ENCODE measurements at regions not wholly inside any gene's neighbourhood (a gene's known extent, or its start where the extent isn't known, plus 50 kb on each side); places are given as distances from the start of the nearest gene placed in this dataset.
A peak's percentile ranks its signal among the peaks of the same experiment; 100 is the strongest.
"Not testable (repeated sequence)": the region's sequence is repeated elsewhere in the genome, so short reads cannot be mapped to it uniquely, and the experiment has no call there.

DNA sequence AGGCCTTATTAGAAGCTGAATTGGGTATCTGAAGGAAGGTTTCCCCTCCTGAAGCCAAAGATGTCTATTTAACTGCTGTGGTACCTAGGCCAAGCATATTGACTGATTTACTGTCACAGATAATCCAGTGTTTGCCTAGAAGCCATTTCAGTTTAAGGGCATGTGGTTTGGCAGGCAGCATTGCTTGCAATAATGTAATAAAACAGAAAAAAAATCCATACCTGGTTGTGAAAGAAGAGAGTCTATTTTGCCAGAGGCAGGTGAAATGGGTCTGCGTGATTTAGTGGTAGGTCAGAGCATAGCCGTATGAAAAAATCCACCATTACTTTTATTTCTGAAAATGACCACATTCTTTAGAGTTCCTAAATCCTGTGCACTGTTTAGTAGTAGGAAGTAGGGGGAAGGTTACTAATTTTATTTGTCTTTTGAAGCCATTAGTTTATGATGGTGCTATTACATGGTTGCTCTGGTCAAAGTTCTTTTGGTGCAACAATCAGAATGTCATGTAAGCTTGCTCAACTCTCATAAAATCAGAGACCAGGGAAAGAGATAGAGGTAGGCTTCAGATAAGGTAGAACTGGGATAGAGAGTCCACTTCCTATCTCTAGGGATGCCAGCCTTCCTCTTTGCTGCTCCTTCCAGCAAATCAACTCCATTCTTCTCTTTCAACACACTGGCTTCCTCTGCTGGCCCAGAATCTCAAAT lies 343.4 kb downstream of the GPD2 start:
- DNase-seq, result no peak

GRCh38 chr2:156781677-156782076 lies 345.5 kb downstream of the GPD2 start:
- not testable (repeated sequence) for DNase-seq

DNA sequence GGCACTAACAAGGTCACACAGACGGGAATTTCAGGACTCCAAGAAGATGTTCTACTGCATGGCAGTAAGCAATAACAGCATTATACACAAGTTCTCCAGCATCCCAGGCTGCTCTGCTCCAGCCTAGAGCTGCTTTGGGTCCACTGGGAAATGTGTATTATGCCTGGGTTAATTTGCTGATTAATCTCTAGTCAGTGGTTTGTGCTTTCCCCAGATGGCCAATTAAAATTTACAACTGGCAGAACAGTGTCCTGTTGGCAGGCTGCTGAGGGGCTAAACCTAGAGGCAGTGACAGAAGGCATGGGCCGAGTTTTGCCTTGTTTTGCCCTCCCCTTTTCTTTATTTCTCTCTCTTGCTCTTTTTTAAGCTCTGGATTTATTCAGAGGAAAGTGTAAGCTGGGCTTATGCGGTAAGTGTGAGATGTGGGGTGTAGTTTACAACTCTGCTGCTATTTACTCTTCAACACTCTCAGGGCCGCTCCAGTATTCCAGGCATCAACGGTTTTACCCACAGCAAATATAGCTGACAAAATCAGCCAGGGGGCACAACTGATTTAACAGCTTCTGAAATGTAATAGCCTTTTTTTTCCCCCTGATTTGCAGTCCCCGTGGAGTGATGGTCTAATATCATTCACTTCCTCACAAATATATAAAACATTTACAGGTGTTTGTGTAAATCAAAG lies 348.0 kb downstream of the GPD2 start:
- no peak for DNase-seq

GRCh38 chr2:156787517-156787916 lies 351.3 kb downstream of the GPD2 start:
- DNase-seq, result no peak

DNA sequence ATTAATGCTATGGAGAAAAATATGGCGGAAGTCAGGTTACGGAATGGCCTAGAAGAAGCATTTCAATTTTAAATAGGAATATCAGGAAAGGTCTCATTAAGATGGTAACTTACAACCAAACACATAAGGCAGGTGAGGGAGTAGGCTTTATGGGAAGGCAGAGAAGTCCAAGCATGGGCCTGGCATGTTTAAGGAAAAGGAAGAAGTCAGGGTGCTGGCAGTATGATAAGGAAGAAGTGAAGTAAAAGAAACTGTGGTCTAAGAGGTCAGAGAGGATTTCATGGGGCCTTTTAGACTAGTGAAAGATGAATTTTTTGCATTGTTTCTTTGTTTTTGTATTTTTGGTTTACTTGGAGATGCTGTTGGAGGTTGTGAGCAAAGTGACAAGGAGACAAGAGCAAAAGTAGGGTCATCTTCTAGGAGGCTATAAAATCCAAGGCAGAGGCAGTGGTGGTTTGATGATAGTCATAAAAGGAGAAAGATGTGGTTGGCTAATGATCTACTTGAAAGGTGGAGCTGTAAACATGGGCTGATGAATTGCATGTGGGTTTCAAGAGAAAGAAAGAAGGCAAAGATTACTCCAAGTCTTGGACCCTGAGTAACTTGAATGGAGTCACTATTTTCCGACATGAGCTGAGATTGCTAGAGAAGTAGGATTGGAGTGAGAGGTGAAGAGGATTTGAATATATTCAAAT lies 354.3 kb downstream of the GPD2 start:
- DNase-seq, result no peak

DNA sequence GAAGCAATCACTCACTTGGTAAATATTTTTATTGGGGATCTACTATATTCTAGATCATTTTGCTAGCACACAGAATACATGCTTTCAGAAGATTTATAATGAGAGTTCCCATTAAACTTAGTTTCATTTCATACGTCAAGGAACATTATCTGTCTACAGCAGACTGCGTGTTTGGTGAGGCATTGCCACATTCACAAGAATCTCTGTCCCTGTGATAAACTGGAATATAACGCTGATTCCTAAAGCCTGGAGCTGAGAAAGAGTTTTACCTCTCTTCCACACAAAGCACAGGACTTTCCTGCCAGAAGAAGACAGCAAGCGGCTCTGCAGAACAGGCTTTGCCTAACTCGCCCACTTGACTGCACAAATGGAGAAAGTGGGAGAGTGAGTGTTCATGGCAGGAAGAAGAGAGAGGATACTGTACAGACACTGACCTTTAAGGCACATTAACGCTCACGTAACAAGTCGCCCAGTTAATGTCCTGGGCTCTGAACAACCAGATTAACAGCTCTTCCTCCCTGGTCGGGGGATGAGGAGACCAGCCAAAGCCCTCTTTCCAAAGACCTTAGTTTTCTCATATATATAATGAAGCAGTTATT lies 356.2 kb downstream of the GPD2 start:
- DNase-seq, result no peak

DNA sequence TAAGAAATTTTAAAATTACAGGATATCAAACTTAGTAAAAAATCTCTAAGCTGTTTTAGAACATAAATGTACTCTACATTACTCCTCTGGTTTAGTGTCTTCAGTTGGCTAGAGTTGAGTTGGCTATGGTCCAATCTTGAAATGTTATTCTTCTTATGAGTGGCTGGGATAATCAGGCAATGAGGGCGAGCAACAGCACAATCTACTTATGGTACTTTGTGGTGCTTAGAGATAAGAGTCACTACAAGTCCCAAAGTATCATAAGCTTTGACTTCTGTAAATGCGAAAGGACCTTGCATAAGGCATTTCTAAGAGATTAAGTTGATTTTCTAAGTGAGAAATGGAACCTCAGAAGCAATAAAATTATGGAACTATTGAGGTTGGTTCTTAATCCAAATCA lies 361.7 kb downstream of the GPD2 start:
- DNase-seq, result no peak

DNA sequence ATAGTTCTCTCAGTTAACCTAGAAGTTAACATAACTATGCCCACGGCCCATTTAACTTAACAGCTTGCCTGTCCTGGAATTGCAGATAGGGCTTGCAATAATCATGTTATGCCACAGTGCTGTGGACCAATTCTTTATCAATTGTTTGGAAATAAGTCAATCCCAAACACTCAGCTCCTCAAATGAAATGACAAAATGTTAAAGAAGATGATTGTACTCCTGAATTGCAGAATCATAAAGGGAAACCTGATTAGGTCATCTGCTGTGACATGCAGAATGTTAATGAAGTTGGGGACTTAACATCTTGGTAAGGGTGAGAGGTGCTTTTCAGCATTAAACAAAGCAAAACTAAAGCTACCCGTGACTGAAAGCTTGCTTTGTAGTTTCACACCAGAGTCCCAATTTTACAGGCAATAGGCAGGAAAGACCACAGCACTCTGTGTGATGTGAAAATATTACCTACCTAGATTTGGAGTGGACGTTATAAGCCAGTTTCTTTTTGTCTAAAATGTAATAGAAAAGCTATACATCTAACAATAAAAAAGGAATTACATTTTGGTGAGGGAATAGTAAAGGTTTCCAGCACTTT lies 364.0 kb downstream of the GPD2 start:
- no peak for DNase-seq

DNA sequence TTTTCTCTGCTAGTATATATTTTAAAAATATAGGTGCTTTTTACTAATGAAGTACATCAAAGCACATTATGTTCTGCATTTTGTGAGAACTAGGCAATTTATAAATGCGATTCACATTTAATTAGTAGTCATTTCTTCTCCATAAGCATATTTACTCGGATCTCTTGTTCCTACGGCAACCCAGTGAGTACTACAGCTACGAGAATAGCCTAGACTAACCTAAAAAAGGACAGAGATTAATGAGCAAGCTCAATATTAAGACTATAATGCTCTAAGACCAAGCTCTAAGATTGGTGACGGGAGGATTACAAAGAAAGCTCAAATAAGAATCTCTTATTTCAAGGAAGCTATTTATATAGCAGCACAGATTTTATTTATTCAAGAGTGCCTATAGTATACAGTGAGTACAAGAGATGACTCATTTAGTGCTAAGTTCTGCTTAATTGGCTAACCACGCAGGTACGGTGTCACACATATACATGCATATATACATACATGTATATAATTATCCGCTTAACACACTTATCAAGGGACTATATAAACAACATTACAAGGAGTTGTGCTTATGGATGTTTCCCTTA lies 364.7 kb downstream of the GPD2 start:
- no peak for DNase-seq

DNA sequence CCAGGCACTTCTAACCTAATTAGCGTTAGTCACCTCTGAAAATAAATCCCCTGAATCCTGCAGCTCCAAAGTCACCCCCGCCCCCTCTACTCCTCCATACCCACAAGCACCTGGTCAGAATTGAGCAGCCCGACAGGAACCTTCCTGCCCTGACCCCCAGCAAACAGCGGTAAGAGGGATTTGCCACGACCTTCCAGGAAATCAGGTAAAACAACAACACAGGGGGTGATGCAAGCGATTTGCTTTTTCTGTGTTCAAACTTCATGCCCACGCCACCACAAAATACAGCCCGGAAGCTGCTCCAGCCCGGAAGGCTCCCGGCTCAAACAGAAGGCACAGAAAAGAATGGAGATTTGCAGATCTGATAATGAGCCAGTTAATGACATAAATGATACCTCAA lies 367.1 kb downstream of the GPD2 start:
- no peak for DNase-seq

- no peak for DNase-seq
These were observed 367.8 kb downstream of the GPD2 start for GRCh38 chr2:156803967-156804366.

DNA sequence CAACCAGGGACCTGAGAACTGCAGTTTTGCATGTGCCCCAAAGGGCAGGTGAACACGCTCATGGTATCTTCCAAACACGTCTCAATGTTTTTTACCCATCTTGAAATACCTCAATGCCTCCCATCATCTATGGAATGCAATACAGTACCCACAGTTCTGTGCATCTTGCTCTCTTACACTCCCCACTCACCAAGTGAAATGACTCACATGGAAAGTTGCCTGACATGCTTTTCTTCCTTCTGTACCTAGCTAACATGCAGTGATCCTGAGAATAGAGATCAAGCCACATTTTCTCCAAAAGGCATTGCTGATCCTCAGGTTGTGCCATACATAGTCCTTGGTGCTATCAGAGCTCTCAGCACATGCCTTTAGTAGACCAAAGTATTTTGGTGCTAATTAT lies 373.9 kb downstream of the GPD2 start:
- no peak for DNase-seq

- DNase-seq, result no peak
These were observed 376.3 kb downstream of the GPD2 start for GRCh38 chr2:156812496-156812895.

- no peak for DNase-seq
These were observed 381.3 kb downstream of the GPD2 start for GRCh38 chr2:156817430-156817829.

DNA sequence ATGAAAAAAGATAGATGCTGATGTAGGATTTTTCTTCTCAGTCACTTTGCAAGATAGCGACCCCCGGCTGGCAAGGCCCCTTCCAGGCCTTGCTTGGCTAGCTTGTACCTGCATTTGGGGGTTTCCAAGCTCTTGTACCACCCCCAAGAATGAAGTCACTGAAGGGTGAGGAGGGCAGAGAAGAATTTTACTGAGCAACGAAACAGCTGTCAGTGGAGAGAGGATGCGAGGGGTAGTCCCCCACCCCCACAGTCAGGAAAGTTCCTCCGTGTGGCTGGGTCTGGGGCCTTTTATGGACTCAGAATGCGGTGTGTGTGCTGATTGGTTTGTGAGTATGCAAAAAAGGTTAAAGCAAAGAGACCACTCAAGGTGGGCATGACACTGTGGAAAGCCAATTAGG lies 382.0 kb downstream of the GPD2 start:
- DNase-seq, result no peak

GRCh38 chr2:156818944-156819343 lies 382.8 kb downstream of the GPD2 start:
- peak; percentile 68 for DNase-seq

DNA sequence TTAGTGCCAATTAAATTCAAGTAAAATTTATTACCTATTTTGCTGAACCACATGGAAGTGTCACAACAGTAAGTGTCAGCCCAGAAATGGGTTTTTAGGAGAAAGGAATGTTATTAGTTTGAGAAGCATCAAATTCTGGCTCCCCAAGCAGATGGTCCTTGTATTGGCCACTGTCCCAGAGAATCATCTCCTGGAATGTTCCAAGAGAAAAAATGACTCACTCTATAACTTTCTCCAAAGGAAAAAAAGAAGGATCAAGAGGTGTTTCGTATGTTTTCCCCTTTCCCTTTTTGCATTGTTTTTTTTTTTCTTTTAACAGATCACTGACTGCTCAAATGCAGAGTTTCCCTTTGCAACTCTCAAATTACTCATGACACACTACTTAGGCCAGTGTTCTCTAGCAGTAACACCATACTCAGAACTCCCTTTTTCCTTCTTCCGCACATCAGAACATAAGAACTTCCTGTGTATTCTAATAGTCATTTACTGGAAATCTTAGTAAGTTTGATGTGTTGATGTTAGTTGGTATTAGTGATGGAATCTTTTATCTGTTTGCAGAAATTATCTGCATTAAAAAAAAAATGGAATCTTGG lies 390.3 kb downstream of the GPD2 start:
- DNase-seq, result peak; percentile 27

GRCh38 chr2:156834431-156834830 lies 398.3 kb downstream of the GPD2 start:
- no peak for DNase-seq

DNA sequence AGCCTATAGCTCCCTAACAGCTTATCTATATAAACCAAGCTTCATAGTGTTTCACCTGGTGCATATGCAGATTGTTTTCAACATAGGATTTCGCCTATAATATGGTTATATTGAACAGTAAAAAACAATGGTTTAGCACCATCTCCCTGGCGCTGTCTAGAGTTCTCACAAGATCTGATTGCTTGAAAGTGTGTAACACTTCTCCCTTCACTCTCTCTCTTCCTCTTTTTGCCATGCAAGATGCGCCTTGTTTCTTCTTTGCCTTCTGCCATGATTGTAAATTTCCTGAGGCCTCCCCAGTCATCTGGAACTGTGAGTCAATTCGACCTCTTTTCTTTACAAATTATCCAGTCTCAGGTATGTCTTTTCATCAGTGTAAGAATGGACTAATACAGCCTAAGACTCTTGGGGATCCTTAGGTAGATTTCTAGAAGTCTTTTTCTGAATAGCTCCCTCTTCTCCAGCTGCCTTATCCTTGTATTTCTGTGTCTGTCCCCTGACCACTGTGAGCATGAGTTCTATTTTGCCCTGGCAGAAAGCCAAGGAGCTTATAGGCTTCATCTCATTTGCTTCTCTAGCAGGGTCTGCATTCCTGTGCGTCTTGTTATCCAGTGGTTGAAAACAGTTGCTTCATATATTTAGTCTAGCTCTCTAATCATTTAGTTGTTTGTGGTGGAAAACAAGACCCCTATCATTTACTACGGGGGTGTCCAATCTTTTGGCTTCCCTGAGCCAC lies 401.6 kb downstream of the GPD2 start:
- no peak for DNase-seq

DNA sequence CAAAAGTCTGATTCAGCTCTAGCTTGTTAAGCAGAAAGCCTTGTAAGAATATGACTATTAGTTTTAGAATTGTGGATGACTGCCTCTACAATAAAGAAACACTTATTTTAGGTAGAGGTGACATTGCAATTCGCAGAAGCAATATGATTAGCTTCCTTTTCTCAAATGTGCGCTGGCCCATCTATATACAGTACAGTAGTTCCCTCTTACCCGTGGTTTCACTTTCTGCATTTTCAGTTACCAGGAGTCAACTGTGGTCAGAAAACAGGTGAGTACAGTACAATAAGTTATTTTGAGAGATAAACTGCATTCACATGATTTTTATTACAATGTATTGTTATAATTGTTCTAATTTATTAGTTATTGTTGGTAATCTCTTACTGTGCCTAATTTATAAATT lies 405.1 kb downstream of the GPD2 start:
- DNase-seq, result no peak

Measured in left kidney (tissue), 1 donor.